GM12875 (cell line): ENCODE measurements at regions not wholly inside any gene's neighbourhood (a gene's known extent, or its start where the extent isn't known, plus 50 kb on each side); places are given as distances from the start of the nearest gene placed in this dataset.

Experiments used
- H3K4me3 ChIP-seq: one replicate; pipeline ENCODE4 v1.5.1; 2011; ENCODE audit warnings: low read depth, low read length, control low read depth
- CTCF ChIP-seq: IDR thresholded peaks from 2 replicates; pipeline ENCODE4 v1.5.1; 2011; ENCODE audit warnings: low read depth, mild to moderate bottlenecking, control low read depth, inconsistent platforms, low read length, moderate library complexity, borderline replicate concordance; ENCODE audit not compliant: insufficient read depth

GRCh38 chr5:90015584-90016018 is 394.0 kb downstream of the CETN3 start:
- TF ChIP-seq CTCF = no peak
- no peak overlapping the region for H3K4me3 ChIP-seq

- TF ChIP-seq CTCF = no peak
- no peak overlapping the region for H3K4me3 ChIP-seq
These were observed 395.1 kb downstream of the CETN3 start for GRCh38 chr5:90014420-90014819.

GRCh38 chr5:90000351-90000750 is 409.2 kb downstream of the CETN3 start:
- no peak for TF ChIP-seq CTCF
- no peak overlapping the region for H3K4me3 ChIP-seq

- no peak for TF ChIP-seq CTCF
- no peak overlapping the region for H3K4me3 ChIP-seq
These were observed 410.8 kb downstream of the CETN3 start for GRCh38 chr5:89998519-89999305.

- H3K4me3 ChIP-seq = no peak overlapping the region
- no peak for TF ChIP-seq CTCF
These were observed 412.7 kb downstream of the CETN3 start for GRCh38 chr5:89996890-89997289.

- no peak overlapping the region for H3K4me3 ChIP-seq
- no peak for TF ChIP-seq CTCF
These were observed 413.2 kb downstream of the CETN3 start for GRCh38 chr5:89996335-89996734.

- H3K4me3 ChIP-seq = no peak overlapping the region
- TF ChIP-seq CTCF = no peak
These were observed 415.3 kb downstream of the CETN3 start for GRCh38 chr5:89994266-89994665.
